GM19372 (cell line): ENCODE measurements at regions not wholly inside any gene's neighbourhood (a gene's known extent, or its start where the extent isn't known, plus 50 kb on each side); places are given as distances from the start of the nearest gene placed in this dataset.

Experiments used
- ATAC-seq: cut with Tn5 transposase; IDR thresholded peaks from one replicate; pipeline ENCODE4 v1.9.1; 2021; ENCODE audit warnings: mild to moderate bottlenecking, low read depth, moderate library complexity; ENCODE audit not compliant: unreplicated experiment

GRCh38 chr7:25847336-25848070 is 304.5 kb upstream of the NFE2L3 start:
- no peak for ATAC-seq

- ATAC-seq = no peak
Measured at GRCh38 chr7:25849500-25850184, 302.4 kb upstream of the NFE2L3 start.

GRCh38 chr7:25850216-25850615 is 301.8 kb upstream of the NFE2L3 start:
- no peak for ATAC-seq

GRCh38 chr7:25850735-25851134 is 301.3 kb upstream of the NFE2L3 start:
- ATAC-seq = no peak

- no peak for ATAC-seq
Measured at GRCh38 chr7:25851332-25852210, 300.4 kb upstream of the NFE2L3 start.

- ATAC-seq = no peak
Measured at GRCh38 chr7:25852211-25852938, 299.6 kb upstream of the NFE2L3 start.

- ATAC-seq = no peak
Measured at GRCh38 chr7:25852939-25853271, 299.1 kb upstream of the NFE2L3 start.

- no peak for ATAC-seq
Measured at GRCh38 chr7:25853314-25853713, 298.7 kb upstream of the NFE2L3 start.

- ATAC-seq = no peak
Measured at GRCh38 chr7:25854059-25854458, 297.9 kb upstream of the NFE2L3 start.

- ATAC-seq = no peak
Measured at GRCh38 chr7:25854608-25855497, 297.1 kb upstream of the NFE2L3 start.

- ATAC-seq = no peak
Measured at GRCh38 chr7:25855854-25856782, 295.9 kb upstream of the NFE2L3 start.

GRCh38 chr7:25857376-25858067 is 294.5 kb upstream of the NFE2L3 start:
- ATAC-seq = no peak

GRCh38 chr7:25858200-25858524 is 293.8 kb upstream of the NFE2L3 start:
- no peak for ATAC-seq

- ATAC-seq = no peak
Measured at GRCh38 chr7:25858525-25859411, 293.2 kb upstream of the NFE2L3 start.

- ATAC-seq = no peak
Measured at GRCh38 chr7:25859412-25860274, 292.4 kb upstream of the NFE2L3 start.
